HG02840 (cell line): ENCODE measurements at regions not wholly inside any gene's neighbourhood (a gene's known extent, or its start where the extent isn't known, plus 50 kb on each side); places are given as distances from the start of the nearest gene placed in this dataset.
"Not testable (repeated sequence)": the region's sequence is repeated elsewhere in the genome, so short reads cannot be mapped to it uniquely, and the experiment has no call there.

Source experiments
- ATAC-seq: cut with Tn5 transposase; IDR thresholded peaks from one replicate; pipeline ENCODE4 v1.9.1; 2021; ENCODE audit warnings: mild to moderate bottlenecking, moderate library complexity, moderate number of reproducible peaks; ENCODE audit not compliant: unreplicated experiment, low FRiP score

DNA sequence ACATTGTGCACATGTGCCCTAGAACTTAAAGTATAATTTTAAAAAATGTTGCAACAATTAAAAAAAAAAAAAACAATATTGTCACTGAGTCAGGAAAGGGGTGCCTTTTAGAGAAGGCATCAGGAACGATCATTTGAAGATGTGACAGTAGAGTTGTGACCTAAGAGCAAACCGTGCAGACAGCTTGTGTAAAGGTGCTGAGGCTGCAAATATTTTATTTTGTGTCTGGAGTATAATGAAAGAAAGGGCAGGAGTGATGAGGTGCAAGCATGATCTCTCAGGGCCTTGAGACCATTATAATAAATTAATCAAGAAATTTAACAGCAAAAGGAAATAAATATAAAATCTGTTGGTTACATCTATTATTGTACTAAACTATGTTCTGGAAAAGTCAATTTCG lies 1219.7 kb downstream of the OLFM4 start:
- no peak for ATAC-seq

DNA sequence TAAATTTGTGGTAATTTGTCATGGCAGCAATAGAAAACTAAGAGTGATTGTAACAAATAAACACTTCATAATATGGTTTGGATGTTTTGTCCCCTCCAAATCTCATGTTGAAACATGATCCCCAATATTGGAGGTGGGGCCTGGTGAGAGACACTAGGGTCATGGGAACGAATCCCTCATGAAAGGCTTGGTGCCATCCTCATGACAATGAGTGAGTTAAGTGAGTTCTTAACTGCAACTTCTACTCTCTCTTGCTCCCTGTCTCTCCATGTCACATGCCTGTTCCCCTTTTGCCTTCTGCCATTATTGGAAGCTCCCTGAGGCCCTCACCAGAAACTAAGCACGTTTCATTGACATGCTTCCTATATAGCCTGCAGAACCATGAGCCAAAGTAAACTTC lies 1233.2 kb downstream of the OLFM4 start:
- no peak for ATAC-seq

DNA sequence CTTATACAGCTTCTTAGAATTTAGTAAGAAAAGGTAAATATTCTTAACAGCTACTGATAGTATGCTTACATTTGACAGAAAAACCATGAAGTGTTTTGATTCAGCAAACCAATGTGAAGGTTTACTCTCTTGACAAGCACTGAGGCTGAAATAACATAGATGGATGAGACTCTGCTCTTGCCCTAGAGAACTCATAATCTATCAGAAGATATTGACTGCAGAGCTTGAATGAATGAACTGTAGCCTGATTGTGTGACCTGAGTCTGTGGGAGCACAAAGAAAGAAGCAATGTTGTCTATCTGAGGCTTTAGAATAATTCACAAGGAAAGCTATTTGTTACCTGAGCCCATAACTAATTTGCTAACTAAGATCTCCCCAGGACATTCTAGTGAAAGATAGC lies 1235.3 kb downstream of the OLFM4 start:
- no peak for ATAC-seq

DNA sequence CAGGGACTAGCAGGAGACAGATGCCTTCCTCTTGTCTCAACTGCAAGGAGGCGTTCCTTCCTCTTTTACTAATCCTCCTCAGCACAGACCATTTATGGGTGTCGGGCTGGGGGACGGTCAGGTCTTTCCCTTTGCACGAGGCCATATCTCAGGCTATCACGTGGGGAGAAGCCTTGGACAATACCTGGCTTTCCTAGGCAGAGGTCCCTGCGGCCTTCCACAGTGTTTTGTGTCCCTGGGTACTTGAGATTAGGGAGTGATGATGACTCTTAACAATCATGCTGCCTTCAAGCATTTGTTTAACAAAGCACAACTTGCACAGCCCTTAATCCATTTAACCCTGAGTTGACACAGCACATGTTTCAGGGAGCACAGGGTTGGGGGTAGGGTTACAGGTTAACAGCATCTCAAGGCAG lies 1238.6 kb downstream of the OLFM4 start:
- ATAC-seq, result not testable (repeated sequence)

DNA sequence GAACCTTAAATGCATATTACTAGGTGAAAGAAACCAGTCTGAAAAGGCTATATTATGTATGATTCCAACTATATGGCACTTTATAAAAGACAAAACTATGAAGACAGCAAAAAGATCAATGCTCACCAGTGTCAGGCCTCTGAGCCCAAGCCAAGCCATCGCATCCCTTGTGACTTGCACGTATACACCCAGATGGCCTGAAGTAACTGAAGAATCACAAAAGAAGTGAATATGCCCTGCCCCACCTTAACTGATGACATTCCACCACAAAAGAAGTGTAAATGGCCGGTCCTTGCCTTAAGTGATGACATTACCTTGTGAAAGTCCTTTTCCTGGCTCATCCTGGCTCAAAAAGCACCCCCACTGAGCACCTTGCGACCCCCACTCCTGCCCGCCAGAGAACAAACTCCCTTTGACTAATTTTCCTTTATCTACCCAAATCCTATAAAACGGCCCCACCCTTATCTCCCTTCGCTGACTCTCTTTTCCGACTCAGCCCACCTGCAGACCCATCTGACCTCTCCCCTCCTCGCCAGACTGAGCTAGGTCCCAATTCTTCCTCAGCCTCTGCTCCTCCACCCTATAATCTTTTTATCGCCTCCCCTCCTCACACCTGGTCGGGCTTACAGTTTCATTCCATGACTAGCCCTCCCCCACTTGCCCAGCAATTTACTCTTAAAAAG lies 1239.5 kb downstream of the OLFM4 start:
- not testable (repeated sequence) for ATAC-seq

DNA sequence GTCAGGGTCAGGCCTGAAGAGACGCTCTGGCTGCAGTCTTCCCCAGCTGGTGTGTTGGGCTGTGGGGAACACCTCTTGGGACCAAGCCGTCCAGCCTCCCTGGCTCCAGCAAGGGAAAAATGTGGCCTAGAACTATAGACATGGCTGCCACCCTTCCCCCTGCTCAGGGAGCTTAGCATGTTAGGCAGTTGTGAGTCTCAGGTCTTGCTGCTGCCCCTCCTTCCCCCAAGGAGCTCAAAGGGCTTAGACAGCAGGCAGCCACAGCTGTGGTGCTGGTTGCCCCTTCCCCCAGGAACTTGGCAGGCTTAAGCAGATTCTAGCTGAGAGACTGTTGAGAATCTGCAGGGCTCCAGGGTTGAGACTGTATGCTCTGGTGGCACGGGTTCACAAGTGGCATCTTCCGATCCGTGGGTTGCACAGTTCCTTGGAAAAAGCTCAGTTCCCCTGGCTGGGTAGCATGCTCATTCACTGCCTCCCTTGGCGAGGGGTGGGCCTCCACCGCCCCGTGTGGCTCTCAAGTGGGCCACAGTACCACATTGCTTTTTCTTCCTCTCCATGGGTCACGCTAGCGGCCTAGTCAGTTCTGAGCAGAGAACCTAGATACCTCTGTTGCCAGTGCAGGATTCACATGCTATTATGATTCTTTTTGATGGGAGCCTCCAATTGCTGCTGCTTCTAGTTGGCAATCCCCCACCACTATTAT lies 1258.6 kb downstream of the OLFM4 start:
- ATAC-seq, result no peak

DNA sequence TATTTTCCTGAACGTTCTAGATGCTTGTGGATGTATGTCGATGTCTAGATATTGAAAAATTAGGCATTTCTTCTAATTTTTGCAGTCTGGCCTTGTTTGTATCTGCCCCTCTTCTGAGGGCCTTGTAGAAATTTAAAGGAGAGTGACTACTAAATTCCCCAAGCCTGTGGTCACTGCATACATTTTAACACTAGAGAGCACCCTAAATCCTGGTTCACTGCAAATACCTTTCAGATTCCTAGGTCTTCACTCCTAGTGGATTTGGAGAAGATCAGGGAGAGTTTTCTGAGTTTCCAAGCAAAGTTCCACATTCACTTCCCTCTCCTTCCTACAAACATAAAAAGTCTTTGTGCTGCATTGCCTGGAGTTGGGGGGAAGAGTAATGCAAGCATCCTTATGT lies 1272.5 kb downstream of the OLFM4 start:
- no peak for ATAC-seq

DNA sequence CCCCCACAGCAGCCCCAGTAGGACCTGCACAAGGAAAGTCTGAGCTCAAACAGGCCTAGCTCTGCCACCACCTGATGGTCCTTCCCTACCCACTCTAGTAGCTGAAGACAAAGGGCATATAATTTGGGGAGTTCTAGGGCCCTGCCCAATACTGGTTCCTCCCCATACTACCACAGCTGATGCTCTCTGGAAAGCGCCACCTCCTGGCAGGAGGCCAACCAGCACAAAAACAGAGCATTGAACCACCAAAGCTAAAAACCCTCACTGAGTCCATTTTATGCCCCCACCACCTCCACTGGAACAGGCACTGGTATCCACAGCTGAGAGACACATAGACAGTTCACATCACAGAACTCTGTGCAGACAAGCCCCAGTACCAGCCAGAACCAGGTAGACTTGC lies 1276.8 kb downstream of the OLFM4 start:
- no peak for ATAC-seq

DNA sequence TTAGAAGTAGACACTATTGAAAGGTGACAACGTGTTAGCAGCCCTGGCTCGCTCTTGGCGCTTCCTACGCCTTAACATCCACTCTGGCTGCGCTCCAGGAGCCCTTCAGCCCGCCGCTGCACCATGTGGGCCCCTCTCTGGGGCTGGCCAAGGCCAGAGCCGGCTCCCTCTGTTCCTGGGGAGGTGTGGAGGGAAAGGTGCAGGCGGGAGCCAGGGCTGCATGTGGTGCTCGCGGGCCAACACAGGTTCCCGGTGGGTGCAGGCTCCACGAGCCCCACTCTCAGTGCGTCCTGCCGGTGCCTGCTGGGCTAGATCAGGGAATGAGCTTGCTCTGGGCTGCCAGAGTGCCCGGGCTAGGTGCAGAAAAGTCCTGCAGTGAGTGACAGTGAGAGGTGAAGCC lies 1284.3 kb downstream of the OLFM4 start:
- no peak for ATAC-seq

DNA sequence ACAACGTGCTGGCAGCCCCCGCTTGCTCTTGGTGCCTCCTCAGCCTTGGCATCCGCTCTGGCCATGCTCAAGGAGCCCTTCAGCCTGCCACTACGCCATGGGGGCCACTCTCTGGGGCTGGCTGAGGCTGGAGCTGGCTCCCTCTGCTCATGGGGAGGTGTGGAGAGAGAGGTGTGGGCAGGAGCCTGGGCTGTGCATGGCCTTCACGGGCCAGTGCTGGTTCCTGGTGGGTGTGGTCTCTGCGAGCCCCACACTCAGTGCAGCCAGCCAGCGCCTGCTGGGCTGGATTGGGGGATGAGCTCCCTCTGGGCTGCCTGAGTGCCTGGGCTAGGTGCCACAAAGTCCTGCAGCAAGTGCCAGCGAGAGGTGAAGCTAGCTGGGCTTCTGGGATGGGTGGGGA lies 1289.1 kb downstream of the OLFM4 start:
- ATAC-seq, result no peak

DNA sequence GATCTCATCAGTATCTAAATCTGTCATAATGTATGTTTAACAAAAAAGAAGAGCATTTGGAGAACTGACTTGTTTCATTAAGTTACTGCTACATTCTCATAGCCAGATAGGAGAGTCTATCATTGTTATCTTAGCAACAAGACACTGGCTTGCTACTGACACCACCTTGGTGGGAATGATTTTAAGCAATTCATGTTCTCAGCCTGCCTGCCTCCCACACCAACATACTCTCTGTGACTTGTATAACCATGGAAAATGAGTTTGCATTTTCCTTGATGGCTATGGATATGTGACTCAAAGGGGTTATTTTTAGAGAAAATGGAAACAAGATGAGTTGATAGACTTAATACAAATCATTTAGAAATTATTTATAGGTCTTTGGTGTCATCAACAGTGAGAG lies 1308.9 kb downstream of the OLFM4 start:
- ATAC-seq, result no peak

DNA sequence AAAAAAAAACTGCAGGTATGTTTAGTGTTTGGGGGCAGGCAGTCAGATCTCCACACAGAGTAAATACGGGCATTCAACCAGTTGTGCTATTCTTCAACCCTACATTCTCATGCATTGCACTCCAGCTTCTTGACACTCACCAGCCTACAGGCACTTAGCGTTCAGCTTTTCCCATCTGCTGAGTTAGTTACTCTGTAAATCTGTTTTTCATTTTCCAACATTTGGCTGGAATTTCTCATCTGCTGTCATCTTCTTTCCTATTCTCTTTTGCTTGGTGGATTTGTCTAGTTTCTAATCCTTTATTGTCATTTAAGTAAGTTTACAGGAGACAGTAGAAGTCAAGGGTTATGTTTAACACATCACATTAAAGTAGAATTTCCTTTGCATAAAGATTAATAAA lies 1318.9 kb downstream of the OLFM4 start:
- ATAC-seq, result no peak

DNA sequence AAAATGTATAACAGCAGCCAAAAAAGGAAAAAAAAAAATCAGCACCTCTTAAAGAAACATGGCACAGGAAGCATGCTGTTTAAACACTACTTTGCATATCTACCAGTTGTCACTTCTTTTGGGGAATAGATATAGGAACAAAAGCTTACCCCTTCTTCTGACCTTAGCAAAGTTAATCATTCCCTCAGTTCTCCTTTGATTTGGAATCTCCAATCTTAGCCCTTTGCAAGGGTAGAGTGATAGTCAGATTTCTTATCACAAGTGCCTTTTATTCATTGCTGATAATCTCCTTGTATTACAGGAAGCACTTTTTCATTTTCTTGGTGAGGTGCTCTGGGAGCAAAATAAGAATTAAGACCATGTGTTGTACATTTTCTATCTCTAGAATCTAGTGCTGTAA lies 1327.6 kb downstream of the OLFM4 start:
- ATAC-seq, result no peak

DNA sequence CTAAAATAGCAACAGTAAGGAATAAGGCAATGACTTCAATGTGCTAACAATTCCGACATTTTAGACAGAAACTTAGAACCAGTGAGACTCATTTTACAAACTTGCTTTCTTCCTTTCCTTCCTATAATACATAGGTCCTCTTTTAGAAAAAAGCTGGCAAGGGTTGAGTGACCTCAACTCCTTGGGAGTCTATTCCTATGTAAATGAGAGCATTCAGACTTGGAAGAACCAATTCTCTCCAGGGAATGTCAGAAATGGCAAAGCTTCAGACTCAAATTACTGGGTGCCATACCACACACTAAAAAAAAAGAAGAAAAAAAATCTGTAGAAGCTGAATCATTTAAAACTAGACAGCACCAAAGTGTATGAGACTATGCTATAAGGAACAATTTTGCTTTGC lies 1328.2 kb downstream of the OLFM4 start:
- ATAC-seq, result no peak

DNA sequence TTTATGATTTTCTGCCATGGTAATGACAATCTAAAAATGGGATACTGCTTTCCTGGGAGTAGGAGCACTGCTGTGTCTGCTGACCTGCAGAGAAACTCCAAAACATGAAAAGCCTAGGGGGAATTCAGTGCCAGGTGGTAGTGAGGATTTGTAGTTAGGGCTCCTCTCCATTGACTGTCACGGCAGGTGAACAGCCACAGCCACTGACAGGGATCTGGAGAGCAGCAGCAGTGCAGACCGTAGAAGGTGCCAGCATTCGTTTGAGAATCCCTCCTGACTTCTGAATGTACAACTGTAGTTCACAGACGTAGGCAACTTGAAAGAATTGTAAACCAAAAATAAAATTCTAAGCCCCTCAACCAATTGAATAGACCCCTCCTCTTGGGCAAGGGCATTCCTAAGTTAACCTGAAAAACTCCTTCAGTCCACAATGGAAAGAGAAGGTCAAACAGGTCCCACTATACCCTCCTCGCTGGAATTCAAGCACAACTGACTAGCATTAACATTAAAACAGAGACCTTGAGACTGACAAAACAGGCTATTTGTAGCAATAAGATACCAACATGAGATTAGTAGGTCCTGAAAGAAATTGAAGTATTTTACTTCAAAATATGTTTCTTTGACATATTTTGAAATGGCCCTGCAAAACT lies 1328.8 kb downstream of the OLFM4 start:
- no peak for ATAC-seq

DNA sequence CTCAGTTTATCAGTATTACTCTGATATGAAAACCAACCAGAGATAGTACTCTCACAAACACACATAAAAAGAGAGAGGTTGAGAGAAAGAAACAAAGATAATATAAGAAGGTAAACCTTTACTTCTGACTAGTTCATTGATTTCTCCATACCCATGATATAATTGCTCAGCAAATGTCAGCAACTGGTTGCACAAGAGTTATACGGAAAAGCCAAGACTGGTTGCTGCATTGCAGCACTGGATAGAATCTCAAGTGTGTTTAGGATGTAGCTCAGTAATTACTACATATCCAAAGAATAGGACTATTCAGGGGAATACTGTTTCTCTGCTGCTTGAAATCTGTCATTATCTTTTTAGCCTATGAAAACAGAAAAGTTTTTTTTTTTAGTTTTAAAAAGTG lies 1332.8 kb downstream of the OLFM4 start:
- no peak for ATAC-seq

DNA sequence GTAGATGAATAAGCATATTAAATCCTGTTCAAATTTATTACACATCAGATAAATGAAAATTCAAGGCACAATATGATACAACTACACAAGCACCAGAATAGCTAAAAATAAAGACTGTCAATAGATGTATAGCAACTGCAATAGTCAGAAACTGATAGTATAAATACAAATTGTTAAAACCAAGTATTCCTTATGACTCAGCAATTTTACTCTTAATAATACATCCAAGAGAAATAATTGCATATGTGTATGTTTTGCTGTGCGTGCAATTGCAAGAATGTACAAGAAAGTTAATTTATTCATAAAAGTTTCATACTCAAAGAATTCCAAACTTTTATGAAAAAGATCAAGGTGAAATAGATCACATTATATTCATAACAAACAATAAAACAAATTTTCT lies 1338.1 kb downstream of the OLFM4 start:
- no peak for ATAC-seq

DNA sequence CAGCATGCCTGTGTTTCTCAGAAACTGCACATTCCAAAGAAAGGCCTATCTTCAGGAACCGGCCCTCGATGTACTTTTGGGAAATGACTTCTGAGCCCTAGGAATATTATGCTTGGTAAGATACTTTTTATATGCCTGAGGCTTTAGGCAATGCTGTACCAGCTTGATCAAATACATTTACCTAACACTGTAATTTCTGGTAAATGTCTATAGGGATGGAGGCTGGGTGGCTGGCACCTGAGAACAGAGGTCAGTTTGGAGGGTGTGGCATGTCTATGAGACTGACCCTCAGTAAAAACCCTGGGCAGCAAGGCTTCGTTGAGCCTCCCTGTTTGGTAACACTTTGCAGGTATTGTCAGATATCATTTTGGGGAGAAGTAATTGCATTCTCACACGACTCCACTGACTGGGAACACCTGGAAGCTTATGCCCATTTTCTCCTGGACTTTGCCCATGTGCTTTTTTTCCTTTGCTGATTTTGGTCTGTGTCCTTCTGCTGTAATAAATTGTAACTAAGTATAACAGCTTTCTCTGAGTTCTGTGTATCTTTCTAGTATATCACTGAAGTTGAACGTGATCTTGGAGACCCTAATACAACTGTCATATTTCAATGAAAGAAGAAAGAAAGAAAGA lies 1339.1 kb downstream of the OLFM4 start:
- ATAC-seq, result no peak

DNA sequence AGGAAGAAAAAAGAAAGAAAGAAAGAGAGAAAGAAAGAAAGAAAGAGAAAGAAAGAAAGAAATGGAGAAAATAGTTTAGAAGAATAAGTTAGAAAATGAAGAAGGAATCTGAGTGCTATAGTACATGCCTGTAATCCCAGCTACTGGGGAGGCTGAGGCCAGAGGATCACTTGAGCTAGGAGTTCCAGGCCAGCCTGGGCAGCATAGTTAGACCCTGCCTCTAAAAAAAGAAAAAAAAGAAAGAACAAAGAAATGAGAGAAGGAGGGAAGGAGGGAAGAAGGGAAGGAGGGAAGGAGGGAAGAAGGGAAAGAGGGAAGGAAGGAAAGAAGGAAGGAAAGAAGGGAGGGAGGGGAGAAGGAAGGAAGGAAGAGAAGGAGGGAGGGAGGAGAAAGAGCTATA lies 1339.8 kb downstream of the OLFM4 start:
- ATAC-seq, result no peak

DNA sequence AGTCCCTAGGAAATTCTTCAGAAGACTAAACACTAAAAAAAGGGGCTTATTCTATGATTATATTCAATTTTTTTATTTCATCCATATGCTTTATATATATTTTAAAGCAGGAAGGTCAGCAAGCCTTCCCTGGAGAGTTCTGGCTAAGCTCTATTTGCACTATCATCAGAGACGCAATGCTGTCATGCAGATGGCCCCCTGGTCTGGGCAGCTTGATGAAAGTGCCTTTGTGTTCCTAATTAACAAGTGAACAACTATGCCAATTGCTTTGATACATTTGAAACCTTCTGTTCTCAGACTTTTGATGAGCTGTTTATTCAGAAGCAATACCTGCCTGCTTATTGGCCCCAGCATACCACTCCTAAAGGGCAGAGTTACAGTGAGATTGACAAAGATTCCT lies 1344.6 kb downstream of the OLFM4 start:
- ATAC-seq, result no peak

DNA sequence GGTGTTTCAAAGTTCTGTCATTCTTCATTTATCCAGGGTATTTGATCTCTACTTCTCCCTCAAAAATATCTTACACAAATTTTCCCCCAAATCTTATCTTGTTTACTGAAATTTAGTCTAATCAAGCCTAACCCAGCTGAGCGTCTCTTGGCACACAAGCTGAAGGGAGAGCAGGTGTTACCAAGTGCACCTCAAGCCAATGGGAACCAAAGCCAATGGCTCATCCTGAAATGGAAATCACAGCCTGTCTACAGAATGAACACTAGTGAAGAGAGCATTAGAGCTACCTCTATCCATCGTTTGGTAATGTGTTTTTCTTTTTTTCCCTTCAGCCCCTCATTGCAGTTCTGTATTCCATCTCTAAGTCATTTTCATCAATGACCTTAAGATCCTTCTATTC lies 1350.8 kb downstream of the OLFM4 start:
- no peak for ATAC-seq
